T-cell (primary cell): ENCODE measurements at regions not wholly inside any gene's neighbourhood (a gene's known extent, or its start where the extent isn't known, plus 50 kb on each side); places are given as distances from the start of the nearest gene placed in this dataset.

Experiments
- ATAC-seq, 4 experiments: fragments of 200-7000 bp in 3 of 4; fragments of 150-1000 bp in 1 of 4; cut with Tn5 transposase; replicated peaks in 1 of 4; 1 replicate in 3 of 4; 2 replicates in 1 of 4; pipeline ENCODE4 v1.10.0; 2021; ENCODE audit warnings: moderate library complexity in 3 of 4, mild to moderate bottlenecking in 2 of 4, moderate number of reproducible peaks in 1 of 4
- CTCF ChIA-PET, 2 donors: fragments of 300-600 bp; sonication (Branson Sonifier 250); formaldehyde crosslinking; loops; one replicate each; lab custom pipeline; 2022; ENCODE audit warnings: antibody characterized with exemption in 2 of 2; lab: Charles Lee
- POLR2A ChIA-PET, 2 donors: fragments of 300-600 bp; sonication (Branson Sonifier 250); formaldehyde crosslinking; loops; one replicate each; lab custom pipeline; 2022; ENCODE audit warnings: antibody characterized with exemption in 2 of 2; lab: Charles Lee
- DNase-seq, 35 experiments: peaks; one replicate each; pipeline versions ENCODE4 v3.0.0 to v3.0.0-alpha.2; 2013 to 2023
- H3K27ac ChIP-seq: one replicate; pipeline ENCODE4 v1.5.1; 2013; ENCODE audit warnings: low read length
- H3K27me3 ChIP-seq, 2 experiments: replicated peaks in 1 of 2; 1 replicate in 1 of 2; 2 replicates in 1 of 2; pipeline versions ENCODE4 v1.6.1 to v1.7.0; 2013; ENCODE audit warnings: low read length in 1 of 2, mixed read lengths in 1 of 2; ENCODE audit not compliant: control insufficient read depth in 2 of 2, insufficient read depth in 2 of 2; ENCODE audit errors: extremely low read depth in 1 of 2
- H3K36me3 ChIP-seq, 2 donors: 1 replicate in 1 of 2; 2 replicates in 1 of 2; pipeline versions ENCODE4 v1.6.1 to v1.7.0; 2013; ENCODE audit warnings: low read length in 1 of 2; ENCODE audit not compliant: control insufficient read depth in 2 of 2, insufficient read depth in 1 of 2; ENCODE audit errors: extremely low read depth in 1 of 2
- H3K4me1 ChIP-seq, 2 experiments: 1 replicate in 1 of 2; 2 replicates in 1 of 2; pipeline versions ENCODE4 v1.6.1 to v1.7.0; 2013; ENCODE audit warnings: low read length in 2 of 2, mixed read lengths in 1 of 2; ENCODE audit not compliant: insufficient read depth in 2 of 2, control insufficient read depth in 1 of 2; ENCODE audit errors: extremely low read depth in 1 of 2
- H3K4me3 ChIP-seq, 2 donors: 1 replicate in 1 of 2; 2 replicates in 1 of 2; pipeline versions ENCODE4 v1.5.1 to v1.7.0; 2013; ENCODE audit warnings: mild to moderate bottlenecking in 2 of 2, low read length in 1 of 2, moderate library complexity in 1 of 2; ENCODE audit not compliant: control insufficient read depth in 1 of 2; ENCODE audit errors: extremely low read depth in 1 of 2
- H3K9me3 ChIP-seq: 2 replicates; pipeline ENCODE4 v1.7.0; 2013
- H3K27ac Mint-ChIP-seq, 2 donors: one replicate each; pipeline ENCODE4 v1.8.0; 2020 to 2021; ENCODE audit warnings: mild to moderate bottlenecking in 2 of 2, mixed read lengths in 2 of 2
- H3K27me3 Mint-ChIP-seq, 2 donors: one replicate each; pipeline ENCODE4 v1.8.0; 2021 to 2022; ENCODE audit warnings: mixed read lengths in 2 of 2
- H3K36me3 Mint-ChIP-seq: one replicate; pipeline ENCODE4 v1.8.0; 2021; ENCODE audit warnings: mixed read lengths
- H3K4me1 Mint-ChIP-seq, 3 donors: one replicate each; pipeline ENCODE4 v1.8.0; 2020 to 2022; ENCODE audit warnings: mixed read lengths in 3 of 3, mild to moderate bottlenecking in 1 of 3
- H3K4me3 Mint-ChIP-seq, 3 donors: one replicate each; pipeline ENCODE4 v1.8.0; 2020 to 2022; ENCODE audit warnings: mild to moderate bottlenecking in 3 of 3, mixed read lengths in 3 of 3, moderate library complexity in 3 of 3
- H3K9me3 Mint-ChIP-seq, 3 donors: one replicate each; pipeline ENCODE4 v1.8.0; 2020 to 2022; ENCODE audit warnings: mixed read lengths in 3 of 3
- WGBS: methylation state at CpG from one replicate; pipeline ENCODE4 v1.1.5; 2013; ENCODE audit warnings: missing lambda C conversion rate; ENCODE audit not compliant: insufficient coverage; 5-methylcytosine and 5-hydroxymethylcytosine counted together

- ATAC-seq (no peak), DNase-seq (no peak)
- H3K4me3 ChIP-seq = no peak overlapping the region
- H3K27ac Mint-ChIP-seq = no peak overlapping the region
- no peaks in the 10 kb centered on the region for H3K4me1 Mint-ChIP-seq
- H3K27me3 Mint-ChIP-seq = peaks cover 3 to 9% of the 10 kb centered on the region in 2 donors
- no peak overlapping the region for H3K27ac ChIP-seq
- ChIA-PET POLR2A (no interaction called here), CTCF (no interaction called here)
- H3K36me3 Mint-ChIP-seq = no peaks in the 10 kb centered on the region
- H3K9me3 ChIP-seq = no peaks in the 10 kb centered on the region
- peaks cover 2 to 4% (median 4%) of the 10 kb centered on the region in 3 donors for H3K9me3 Mint-ChIP-seq
- H3K4me3 Mint-ChIP-seq = no peak overlapping the region
- H3K27me3 ChIP-seq = no peaks in the 10 kb centered on the region
- no peaks in the 10 kb centered on the region for H3K36me3 ChIP-seq
- H3K4me1 ChIP-seq = no peaks in the 10 kb centered on the region
- no CpG with 5 or more reads among the region's 2 CpGs for WGBS
Measured at GRCh38 chr2:129388870-129389269, 590.6 kb upstream of the RAB6C start.

GRCh38 chr2:129393816-129394215, 585.6 kb upstream of the RAB6C start:
- DNase-seq (no peak), ATAC-seq (no peak)
- H3K4me1 Mint-ChIP-seq = no peaks in the 10 kb centered on the region
- no peaks in the 10 kb centered on the region for H3K9me3 ChIP-seq
- no peak overlapping the region for H3K27ac ChIP-seq
- CTCF ChIA-PET = no interaction called here
- H3K27me3 ChIP-seq = no peaks in the 10 kb centered on the region
- WGBS = no CpG with 5 or more reads among the region's 2 CpGs
- H3K27ac Mint-ChIP-seq = no peak overlapping the region
- H3K9me3 Mint-ChIP-seq = peaks cover 0 to 5% (median 0%) of the 10 kb centered on the region in 3 donors
- H3K27me3 Mint-ChIP-seq = peaks cover 3 to 5% of the 10 kb centered on the region in 2 donors
- H3K4me3 ChIP-seq = no peak overlapping the region
- POLR2A ChIA-PET = no interaction called here
- no peaks in the 10 kb centered on the region for H3K4me1 ChIP-seq
- no peaks in the 10 kb centered on the region for H3K36me3 Mint-ChIP-seq
- no peak overlapping the region for H3K4me3 Mint-ChIP-seq
- no peaks in the 10 kb centered on the region for H3K36me3 ChIP-seq

GRCh38 chr2:129396980-129397599, 582.4 kb upstream of the RAB6C start:
- Mint-ChIP-seq H3K4me1 (no peaks in the 10 kb centered on the region), H3K4me3 (no peak overlapping the region), H3K27me3 (no peaks in the 10 kb centered on the region), H3K27ac (no peak overlapping the region), H3K36me3 (no peaks in the 10 kb centered on the region), H3K9me3 (peaks cover 0 to 5% (median 0%) of the 10 kb centered on the region in 3 donors)
- ChIA-PET POLR2A (no interaction called here), CTCF (no interaction called here)
- Histone ChIP-seq H3K4me1 (no peaks in the 10 kb centered on the region), H3K9me3 (no peaks in the 10 kb centered on the region), H3K36me3 (no peaks in the 10 kb centered on the region), H3K27me3 (no peaks in the 10 kb centered on the region), H3K27ac (no peak overlapping the region), H3K4me3 (no peak overlapping the region)
- DNase-seq (no peak), ATAC-seq (no peak)
- 80% methylated on average over 2 of the region's 3 CpGs for whole genome bisulfite sequencing

- no peaks in the 10 kb centered on the region for H3K27me3 Mint-ChIP-seq
- WGBS = 57% methylated on average over 7 of the region's 7 CpGs
- Histone ChIP-seq H3K9me3 (no peaks in the 10 kb centered on the region), H3K36me3 (no peaks in the 10 kb centered on the region), H3K4me1 (no peaks in the 10 kb centered on the region), H3K4me3 (no peak overlapping the region), H3K27ac (no peak overlapping the region), H3K27me3 (no peaks in the 10 kb centered on the region)
- H3K4me1 Mint-ChIP-seq = no peaks in the 10 kb centered on the region
- H3K4me3 Mint-ChIP-seq = no peak overlapping the region
- ChIA-PET CTCF (interaction anchor here (0.6 kb wide), 2 partner anchors 21 to 58 kb away, joined by 3 to 4 read pairs; no protein-coding TSS in a partner anchor), POLR2A (no interaction called here)
- no peak for DNase-seq
- no peaks in the 10 kb centered on the region for H3K36me3 Mint-ChIP-seq
- no peak for ATAC-seq
- H3K27ac Mint-ChIP-seq = no peak overlapping the region
- H3K9me3 Mint-ChIP-seq = peaks cover 0 to 4% (median 0%) of the 10 kb centered on the region in 3 donors
Measured at GRCh38 chr2:129400826-129401225, 578.6 kb upstream of the RAB6C start.

- ChIA-PET CTCF (interaction anchor here in 1 of 2 donors (0.5 kb wide), 1 partner anchor 12 kb away, joined by 3 read pairs; no protein-coding TSS in a partner anchor), POLR2A (no interaction called here)
- DNase-seq (no peak), ATAC-seq (no peak)
- no peaks in the 10 kb centered on the region for H3K27me3 Mint-ChIP-seq
- Histone ChIP-seq H3K36me3 (no peaks in the 10 kb centered on the region), H3K27me3 (no peaks in the 10 kb centered on the region), H3K4me1 (no peaks in the 10 kb centered on the region), H3K4me3 (no peak overlapping the region), H3K9me3 (no peaks in the 10 kb centered on the region), H3K27ac (no peak overlapping the region)
- H3K4me1 Mint-ChIP-seq = no peaks in the 10 kb centered on the region
- H3K9me3 Mint-ChIP-seq = peaks cover 0 to 4% (median 0%) of the 10 kb centered on the region in 3 donors
- no peak overlapping the region for H3K27ac Mint-ChIP-seq
- WGBS = 88% methylated on average over 1 of the region's 2 CpGs
- H3K36me3 Mint-ChIP-seq = no peaks in the 10 kb centered on the region
- no peak overlapping the region for H3K4me3 Mint-ChIP-seq
Measured at GRCh38 chr2:129402076-129402475, 577.4 kb upstream of the RAB6C start.

GRCh38 chr2:129404000-129404685, 575.3 kb upstream of the RAB6C start:
- Histone ChIP-seq H3K27me3 (no peaks in the 10 kb centered on the region), H3K36me3 (no peaks in the 10 kb centered on the region), H3K4me1 (no peaks in the 10 kb centered on the region), H3K9me3 (no peaks in the 10 kb centered on the region), H3K4me3 (no peak overlapping the region), H3K27ac (no peak overlapping the region)
- ChIA-PET POLR2A (no interaction called here), CTCF (no interaction called here)
- no peak overlapping the region for H3K27ac Mint-ChIP-seq
- 50% methylated on average over 1 of the region's 2 CpGs for WGBS
- H3K4me3 Mint-ChIP-seq = no peak overlapping the region
- no peaks in the 10 kb centered on the region for H3K27me3 Mint-ChIP-seq
- no peak for ATAC-seq
- peaks cover 0 to 9% (median 7%) of the 10 kb centered on the region in 3 donors for H3K9me3 Mint-ChIP-seq
- no peak for DNase-seq
- no peaks in the 10 kb centered on the region for H3K36me3 Mint-ChIP-seq
- H3K4me1 Mint-ChIP-seq = no peaks in the 10 kb centered on the region
